ENCODE measurements at regions not wholly inside any gene's neighbourhood (a gene's known extent, or its start where the extent isn't known, plus 50 kb on each side); places are given as distances from the start of the nearest gene placed in this dataset.

DNA sequence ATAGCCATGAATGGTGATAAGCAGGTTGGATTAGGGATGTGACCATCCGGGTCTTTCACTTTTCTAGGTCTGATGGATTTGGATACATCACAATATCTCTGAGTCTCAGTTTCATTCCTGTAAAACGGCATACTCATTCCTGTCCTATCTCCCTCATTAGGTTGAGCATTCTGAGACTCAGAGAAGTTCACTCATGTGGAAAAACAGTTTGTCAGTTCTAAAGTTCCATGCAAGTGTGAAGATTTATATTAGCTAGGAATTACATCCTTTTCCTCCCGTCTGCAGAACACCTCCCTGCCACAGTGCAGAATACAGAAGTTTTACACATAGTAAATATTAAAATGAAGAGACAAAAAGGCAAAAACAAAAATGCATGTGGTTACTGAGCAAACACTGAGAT, 94.2 kb upstream of the SLC25A13 start:
- no peak overlapping the region for H3K27ac ChIP-seq (ENCODE audit: low read length)
- ATAC-seq = no peak
- DNase-seq (ENCODE audit: low read depth, low spot score) = no peak
- peaks cover 3% of the 10 kb centered on the region; the same call in 1 of the 2 replicates for H3K27me3 ChIP-seq (ENCODE audit: control insufficient read depth, insufficient read depth, low read length)
- intact Hi-C loops (cut with micrococcal nuclease; ENCODE audit: unreplicated experiment) (loop anchor here (10.0 kb wide), 1 partner anchor 341 kb away; no protein-coding TSS in a partner anchor), in situ Hi-C loops (cut with HindIII; ENCODE audit: low pct_unique_long_range_greater_than_20kb, low sequenced_read_pairs) (no loop called here)
- no peaks in the 10 kb centered on the region for H3K36me3 ChIP-seq (ENCODE audit: control insufficient read depth, insufficient read depth, low read length)
- no peak overlapping the region for H3K4me3 ChIP-seq (ENCODE audit: low read depth in 2 of 2, low read length in 2 of 2)
- no TSS peak for BruUV-seq (replicated peaks)
- ChIA-PET CTCF (no interaction called here), POLR2A (no interaction called here)
- TF ChIP-seq TCF7L2 (IDR thresholded peaks at IDR 0.05; ENCODE audit: low read depth, low read length) (no peak), SIN3A (IDR thresholded peaks at IDR 0.05; ENCODE audit: borderline replicate concordance, insufficient read depth, low read depth, low read length) (no peak), POLR2AphosphoS5 (IDR thresholded peaks at IDR 0.05; ENCODE audit: low read depth, low read length) (no peak)
- TF ChIP-seq, protein P1, sequence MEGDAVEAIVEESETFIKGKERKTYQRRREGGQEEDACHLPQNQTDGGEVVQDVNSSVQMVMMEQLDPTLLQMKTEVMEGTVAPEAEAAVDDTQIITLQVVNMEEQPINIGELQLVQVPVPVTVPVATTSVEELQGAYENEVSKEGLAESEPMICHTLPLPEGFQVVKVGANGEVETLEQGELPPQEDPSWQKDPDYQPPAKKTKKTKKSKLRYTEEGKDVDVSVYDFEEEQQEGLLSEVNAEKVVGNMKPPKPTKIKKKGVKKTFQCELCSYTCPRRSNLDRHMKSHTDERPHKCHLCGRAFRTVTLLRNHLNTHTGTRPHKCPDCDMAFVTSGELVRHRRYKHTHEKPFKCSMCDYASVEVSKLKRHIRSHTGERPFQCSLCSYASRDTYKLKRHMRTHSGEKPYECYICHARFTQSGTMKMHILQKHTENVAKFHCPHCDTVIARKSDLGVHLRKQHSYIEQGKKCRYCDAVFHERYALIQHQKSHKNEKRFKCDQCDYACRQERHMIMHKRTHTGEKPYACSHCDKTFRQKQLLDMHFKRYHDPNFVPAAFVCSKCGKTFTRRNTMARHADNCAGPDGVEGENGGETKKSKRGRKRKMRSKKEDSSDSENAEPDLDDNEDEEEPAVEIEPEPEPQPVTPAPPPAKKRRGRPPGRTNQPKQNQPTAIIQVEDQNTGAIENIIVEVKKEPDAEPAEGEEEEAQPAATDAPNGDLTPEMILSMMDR (IDR thresholded peaks at IDR 0.05) = no peak
- TF ChIP-seq, protein P2, sequence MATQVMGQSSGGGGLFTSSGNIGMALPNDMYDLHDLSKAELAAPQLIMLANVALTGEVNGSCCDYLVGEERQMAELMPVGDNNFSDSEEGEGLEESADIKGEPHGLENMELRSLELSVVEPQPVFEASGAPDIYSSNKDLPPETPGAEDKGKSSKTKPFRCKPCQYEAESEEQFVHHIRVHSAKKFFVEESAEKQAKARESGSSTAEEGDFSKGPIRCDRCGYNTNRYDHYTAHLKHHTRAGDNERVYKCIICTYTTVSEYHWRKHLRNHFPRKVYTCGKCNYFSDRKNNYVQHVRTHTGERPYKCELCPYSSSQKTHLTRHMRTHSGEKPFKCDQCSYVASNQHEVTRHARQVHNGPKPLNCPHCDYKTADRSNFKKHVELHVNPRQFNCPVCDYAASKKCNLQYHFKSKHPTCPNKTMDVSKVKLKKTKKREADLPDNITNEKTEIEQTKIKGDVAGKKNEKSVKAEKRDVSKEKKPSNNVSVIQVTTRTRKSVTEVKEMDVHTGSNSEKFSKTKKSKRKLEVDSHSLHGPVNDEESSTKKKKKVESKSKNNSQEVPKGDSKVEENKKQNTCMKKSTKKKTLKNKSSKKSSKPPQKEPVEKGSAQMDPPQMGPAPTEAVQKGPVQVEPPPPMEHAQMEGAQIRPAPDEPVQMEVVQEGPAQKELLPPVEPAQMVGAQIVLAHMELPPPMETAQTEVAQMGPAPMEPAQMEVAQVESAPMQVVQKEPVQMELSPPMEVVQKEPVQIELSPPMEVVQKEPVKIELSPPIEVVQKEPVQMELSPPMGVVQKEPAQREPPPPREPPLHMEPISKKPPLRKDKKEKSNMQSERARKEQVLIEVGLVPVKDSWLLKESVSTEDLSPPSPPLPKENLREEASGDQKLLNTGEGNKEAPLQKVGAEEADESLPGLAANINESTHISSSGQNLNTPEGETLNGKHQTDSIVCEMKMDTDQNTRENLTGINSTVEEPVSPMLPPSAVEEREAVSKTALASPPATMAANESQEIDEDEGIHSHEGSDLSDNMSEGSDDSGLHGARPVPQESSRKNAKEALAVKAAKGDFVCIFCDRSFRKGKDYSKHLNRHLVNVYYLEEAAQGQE (IDR thresholded peaks at IDR 0.05; ENCODE audit: insufficient read depth in 1 of 2, low read depth in 2 of 2, low read length in 1 of 2) = no peak
- H3K9me3 ChIP-seq (ENCODE audit: control insufficient read depth, insufficient read depth, low read depth, low read length) = no peaks in the 10 kb centered on the region
- H3K4me1 ChIP-seq (ENCODE audit: control insufficient read depth, insufficient read depth, low read length) = no peaks in the 10 kb centered on the region

DNA sequence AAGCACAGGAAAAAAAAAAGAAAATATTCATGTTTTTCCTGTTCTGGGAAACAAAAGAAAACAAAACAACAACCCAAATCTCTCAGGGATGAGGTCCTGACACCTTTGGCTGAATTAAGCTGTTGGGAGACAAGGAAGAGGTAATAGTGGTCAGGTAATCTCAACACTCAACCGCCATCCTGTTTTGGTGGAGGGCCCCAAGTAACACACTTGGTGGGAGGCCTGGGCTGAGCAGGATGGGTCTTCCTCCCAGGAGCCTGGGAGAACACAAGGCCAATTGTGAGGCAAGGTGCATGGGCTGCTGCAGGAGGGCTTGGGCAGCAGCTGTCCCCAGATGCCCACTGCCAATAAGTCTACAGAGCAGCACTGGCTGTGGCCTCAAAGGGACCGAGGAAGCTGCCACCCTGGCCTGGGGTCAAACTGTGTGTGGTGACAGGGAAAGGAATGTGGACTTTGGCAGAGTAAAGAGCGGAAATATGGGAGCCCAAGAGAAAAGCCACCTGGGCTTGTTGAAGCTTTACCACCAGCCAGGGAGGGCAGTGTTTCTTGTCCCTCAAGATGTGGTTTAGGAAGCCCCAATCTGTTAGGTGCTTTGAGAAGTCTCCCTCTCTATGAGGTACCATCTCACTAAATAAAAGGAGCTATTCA, 93.5 kb upstream of the SLC25A13 start:
- ChIA-PET POLR2A (no interaction called here), CTCF (no interaction called here)
- BruUV-seq (replicated peaks) = no TSS peak
- no peaks in the 10 kb centered on the region for H3K36me3 ChIP-seq (ENCODE audit: control insufficient read depth, insufficient read depth, low read length)
- peaks cover 3% of the 10 kb centered on the region; the same call in 1 of the 2 replicates for H3K27me3 ChIP-seq (ENCODE audit: control insufficient read depth, insufficient read depth, low read length)
- in situ Hi-C loops (cut with HindIII; ENCODE audit: low pct_unique_long_range_greater_than_20kb, low sequenced_read_pairs) (no loop called here), intact Hi-C loops (cut with micrococcal nuclease; ENCODE audit: unreplicated experiment) (loop anchor here (10.0 kb wide), 1 partner anchor 341 kb away; no protein-coding TSS in a partner anchor)
- H3K9me3 ChIP-seq (ENCODE audit: control insufficient read depth, insufficient read depth, low read depth, low read length) = no peaks in the 10 kb centered on the region
- no peaks in the 10 kb centered on the region for H3K4me1 ChIP-seq (ENCODE audit: control insufficient read depth, insufficient read depth, low read length)
- H3K27ac ChIP-seq (ENCODE audit: low read length) = no peak overlapping the region
- no peak overlapping the region for H3K4me3 ChIP-seq (ENCODE audit: low read depth in 2 of 2, low read length in 2 of 2)
- TF ChIP-seq, protein P1 (IDR thresholded peaks at IDR 0.05) = peak; percentile 60
- TF ChIP-seq, protein P2 (IDR thresholded peaks at IDR 0.05; ENCODE audit: insufficient read depth in 1 of 2, low read depth in 2 of 2, low read length in 1 of 2) = no peak
- TF ChIP-seq TCF7L2 (IDR thresholded peaks at IDR 0.05; ENCODE audit: low read depth, low read length) = no peak
- TF ChIP-seq POLR2AphosphoS5 (IDR thresholded peaks at IDR 0.05; ENCODE audit: low read depth, low read length) = no peak
- TF ChIP-seq SIN3A (IDR thresholded peaks at IDR 0.05; ENCODE audit: borderline replicate concordance, insufficient read depth, low read depth, low read length) = no peak
- DNase-seq (ENCODE audit: low read depth, low spot score) (no peak), ATAC-seq (no peak)
